IMR-90 (cell line): ENCODE measurements at regions not wholly inside any gene's neighbourhood (a gene's known extent, or its start where the extent isn't known, plus 50 kb on each side); places are given as distances from the start of the nearest gene placed in this dataset.

Experiments used
- ATAC-seq: fragments of 200-7000 bp; cut with Tn5 transposase; 2 replicates; pipeline ENCODE4 v1.9.1; 2020; ENCODE audit warnings: low read depth, mild to moderate bottlenecking, moderate library complexity
- BruUV-seq: library from RNA; stranded (reverse); fragments of 400-500 nt; replicated peaks from 2 replicates; lab custom pipeline; 2021; lab: Mats Ljungman, UMichigan
- CTCF ChIA-PET: fragments of 300-600 bp; formaldehyde crosslinking; extraction: SDS; loops from one replicate; lab custom pipeline; 2021; ENCODE audit warnings: antibody characterized with exemption; lab: Yijun Ruan, JAX
- POLR2A ChIA-PET: fragments of 300-600 bp; sonication (Branson Sonifier 250); formaldehyde crosslinking; loops from one replicate; lab custom pipeline; 2022; ENCODE audit warnings: antibody characterized with exemption; ENCODE audit not compliant: unreplicated experiment; lab: Charles Lee
- DNase-seq: peaks from one replicate; pipeline ENCODE4 v3.0.0; 2013
- H2AFZ ChIP-seq: replicated peaks from 2 replicates; pipeline ENCODE3; 2013; ENCODE audit warnings: low read length, mild to moderate bottlenecking; ENCODE audit not compliant: poor library complexity
- H2AK5ac ChIP-seq: 2 replicates; pipeline ENCODE4 v1.6.1; 2013; ENCODE audit warnings: low read depth, low read length, inconsistent platforms
- H2AK9ac ChIP-seq: replicated peaks from 2 replicates; pipeline ENCODE3; 2013; ENCODE audit warnings: mild to moderate bottlenecking, low read depth, low read length, moderate library complexity; ENCODE audit not compliant: poor library complexity
- H2BK120ac ChIP-seq: 2 replicates; pipeline ENCODE4 v1.6.1; 2013; ENCODE audit warnings: low read depth, low read length, inconsistent platforms
- H2BK15ac ChIP-seq: 3 replicates; pipeline ENCODE4 v1.6.1; 2013; ENCODE audit warnings: low read depth, low read length, inconsistent platforms
- H2BK20ac ChIP-seq: 2 replicates; pipeline ENCODE4 v1.6.1; 2013; ENCODE audit warnings: low read depth, mild to moderate bottlenecking, inconsistent platforms, low read length, moderate library complexity
- H2BK5ac ChIP-seq: 2 replicates; pipeline ENCODE4 v1.6.1; 2013; ENCODE audit warnings: mild to moderate bottlenecking, low read depth, low read length, inconsistent platforms; ENCODE audit not compliant: poor library complexity, severe bottlenecking
- H3K14ac ChIP-seq: replicated peaks from 2 replicates; pipeline ENCODE4 v1.6.1; 2013; ENCODE audit warnings: low read depth, low read length, inconsistent platforms
- H3K18ac ChIP-seq: 2 replicates; pipeline ENCODE4 v1.6.1; 2013; ENCODE audit warnings: low read depth, low read length, control low read depth
- H3K23ac ChIP-seq: 2 replicates; pipeline ENCODE4 v1.6.1; 2013; ENCODE audit warnings: low read depth, low read length, inconsistent platforms
- H3K27ac ChIP-seq: 2 replicates; pipeline ENCODE4 v1.5.1; 2013; ENCODE audit warnings: mild to moderate bottlenecking, control low read depth, low read length; ENCODE audit not compliant: insufficient read depth
- H3K27me3 ChIP-seq: 2 replicates; pipeline ENCODE4 v1.6.1; 2013; ENCODE audit warnings: low read length; ENCODE audit not compliant: control insufficient read depth, insufficient read depth
- H3K36me3 ChIP-seq: 2 replicates; pipeline ENCODE4 v1.6.1; 2013; ENCODE audit warnings: low read length, mixed read lengths; ENCODE audit not compliant: control insufficient read depth, insufficient read depth
- H3K4ac ChIP-seq: 2 replicates; pipeline ENCODE4 v1.6.1; 2013; ENCODE audit warnings: low read depth, low read length, inconsistent platforms
- H3K4me1 ChIP-seq: 2 replicates; pipeline ENCODE4 v1.6.1; 2013; ENCODE audit warnings: low read length, mixed read lengths; ENCODE audit not compliant: control insufficient read depth, insufficient read depth
- H3K4me2 ChIP-seq: 2 replicates; pipeline ENCODE4 v1.6.1; 2013; ENCODE audit warnings: low read depth, mild to moderate bottlenecking, control low read depth, low read length, moderate library complexity
- H3K4me3 ChIP-seq: 2 replicates; pipeline ENCODE4 v1.5.1; 2013; ENCODE audit warnings: low read depth, mild to moderate bottlenecking, control low read depth, low read length, moderate library complexity; ENCODE audit not compliant: insufficient read depth
- H3K56ac ChIP-seq: 2 replicates; pipeline ENCODE4 v1.6.1; 2013; ENCODE audit warnings: low read length, inconsistent platforms; ENCODE audit not compliant: insufficient read depth; ENCODE audit errors: extremely low read depth
- H3K79me1 ChIP-seq, 2 experiments: 2 replicates each; pipeline ENCODE4 v1.6.1; 2013; ENCODE audit warnings: low read length in 2 of 2, inconsistent platforms in 1 of 2, low read depth in 1 of 2
- H3K9ac ChIP-seq: 2 replicates; pipeline ENCODE4 v1.6.1; 2013; ENCODE audit warnings: low read depth, low read length, control low read depth
- H3K9me1 ChIP-seq: 2 replicates; pipeline ENCODE4 v1.6.1; 2013; ENCODE audit warnings: low read length, inconsistent platforms; ENCODE audit not compliant: insufficient read depth
- H3K9me3 ChIP-seq: 2 replicates; pipeline ENCODE4 v1.6.1; 2013; ENCODE audit warnings: low read length; ENCODE audit not compliant: control insufficient read depth, insufficient read depth
- H4K20me1 ChIP-seq: 2 replicates; pipeline ENCODE4 v1.6.1; 2013; ENCODE audit warnings: low read length, inconsistent platforms; ENCODE audit not compliant: insufficient read depth
- H4K5ac ChIP-seq: 2 replicates; pipeline ENCODE4 v1.6.1; 2013; ENCODE audit warnings: mild to moderate bottlenecking, low read depth, low read length, control low read depth
- H4K8ac ChIP-seq, 2 experiments: 2 replicates each; pipeline ENCODE4 v1.6.1; 2013; ENCODE audit warnings: low read depth in 2 of 2, low read length in 2 of 2, control low read depth in 1 of 2, inconsistent platforms in 1 of 2
- H4K91ac ChIP-seq: 2 replicates; pipeline ENCODE4 v1.6.1; 2013; ENCODE audit warnings: low read depth, low read length, inconsistent platforms; ENCODE audit not compliant: insufficient read depth
- BHLHE40 ChIP-seq: fragments of 150-350 bp; IDR thresholded peaks from 2 replicates; pipeline ENCODE4 v1.6.1; 2016; ENCODE audit warnings: mild to moderate bottlenecking, low read depth, low read length
- CEBPB ChIP-seq: IDR thresholded peaks from 2 replicates; pipeline ENCODE4 v1.6.1; 2012; ENCODE audit warnings: low read depth, low read length, improper control_type of control experiment
- CHD1 ChIP-seq: IDR thresholded peaks from 2 replicates; pipeline ENCODE4 v1.6.1; 2012; ENCODE audit warnings: low read depth, low read length, improper control_type of control experiment
- CTCF ChIP-seq: conservative IDR thresholded peaks from 2 replicates; pipeline ENCODE4 v1.5.1; 2012; ENCODE audit warnings: mild to moderate bottlenecking, low read depth, low read length, improper control_type of control experiment
- ELK1 ChIP-seq: fragments of 150-350 bp; IDR thresholded peaks from 2 replicates; pipeline ENCODE4 v1.6.1; 2016; ENCODE audit warnings: low read depth, mild to moderate bottlenecking, low read length, moderate library complexity, borderline replicate concordance
- FOS ChIP-seq: fragments of 150-350 bp; IDR thresholded peaks from 2 replicates; pipeline ENCODE4 v1.6.1; 2016; ENCODE audit warnings: low read depth, low read length
- MAFK ChIP-seq: IDR thresholded peaks from 2 replicates; pipeline ENCODE4 v1.6.1; 2012; ENCODE audit warnings: low read depth, low read length, improper control_type of control experiment
- MAZ ChIP-seq: IDR thresholded peaks from 2 replicates; pipeline ENCODE4 v1.6.1; 2012; ENCODE audit warnings: low read depth, mild to moderate bottlenecking, low read length, improper control_type of control experiment, moderate library complexity, borderline replicate concordance
- MXI1 ChIP-seq: IDR thresholded peaks from 2 replicates; pipeline ENCODE4 v1.6.1; 2012; ENCODE audit warnings: low read depth, mild to moderate bottlenecking, low read length, moderate library complexity, borderline replicate concordance
- NFE2L2 ChIP-seq: fragments of 150-350 bp; IDR thresholded peaks from 2 replicates; pipeline ENCODE4 v1.6.1; 2016; ENCODE audit warnings: low read depth, mild to moderate bottlenecking, low read length
- POLR2A ChIP-seq: IDR thresholded peaks from 2 replicates; pipeline ENCODE4 v1.6.1; 2012; ENCODE audit warnings: mild to moderate bottlenecking, low read depth, low read length
- RAD21 ChIP-seq: IDR thresholded peaks from 2 replicates; pipeline ENCODE4 v1.6.1; 2012; ENCODE audit warnings: low read length, improper control_type of control experiment
- RCOR1 ChIP-seq: IDR thresholded peaks from 2 replicates; pipeline ENCODE4 v1.6.1; 2012; ENCODE audit warnings: mild to moderate bottlenecking, low read length, improper control_type of control experiment; ENCODE audit not compliant: insufficient replicate concordance
- RFX5 ChIP-seq: IDR thresholded peaks from 2 replicates; pipeline ENCODE4 v1.8.0; 2012; ENCODE audit warnings: low read depth, mild to moderate bottlenecking, low read length, moderate library complexity
- SMC3 ChIP-seq: fragments of 150-350 bp; IDR thresholded peaks from 2 replicates; pipeline ENCODE4 v1.6.1; 2016; ENCODE audit warnings: low read depth, mild to moderate bottlenecking, antibody characterized with exemption, low read length, moderate library complexity
- USF2 ChIP-seq: fragments of 150-350 bp; IDR thresholded peaks from 2 replicates; pipeline ENCODE4 v1.6.1; 2017; ENCODE audit warnings: mild to moderate bottlenecking, antibody characterized with exemption, low read length, low read depth
- WGBS, 2 experiments: methylation state at CpG; one replicate each; pipeline versions ENCODE4 v1.1.5 to v1.1.7; 2013; ENCODE audit warnings: missing lambda C conversion rate in 2 of 2; ENCODE audit not compliant: insufficient read length in 1 of 2; ENCODE audit errors: extremely low coverage in 2 of 2; 5-methylcytosine and 5-hydroxymethylcytosine counted together
- dilution Hi-C: fragments of 300-500 bp; cut with HindIII; formaldehyde crosslinking; loops from one replicate; pipeline ENCODE4 v1.14.3; 2018; ENCODE audit warnings: low sequenced_read_pairs; ENCODE audit not compliant: unreplicated experiment
- in situ Hi-C: fragments of 300-500 bp; cut with MboI; formaldehyde crosslinking; loops from 3 replicates; pipeline ENCODE4 v1.14.3; 2019; ENCODE audit warnings: low sequenced_read_pairs, inconsistent platforms, mixed read lengths
- intact Hi-C: fragments of 100-400 bp; cut with micrococcal nuclease; formaldehyde crosslinking; loops from 2 replicates; pipeline ENCODE4 v1.10.0; 2022

GRCh38 chr11:70778883-70779282, 380.6 kb downstream of the CTTN start:
- Histone ChIP-seq H3K9me3 (no peaks in the 10 kb centered on the region), H3K4me3 (no peak overlapping the region), H2BK20ac (no peak overlapping the region), H3K27ac (no peak overlapping the region), H3K9ac (no peak overlapping the region), H3K4me1 (no peaks in the 10 kb centered on the region), H2AK9ac (no peak overlapping the region), H3K4ac (no peak overlapping the region), H2BK15ac (no peak overlapping the region), H3K9me1 (no peaks in the 10 kb centered on the region), H3K27me3 (no peaks in the 10 kb centered on the region), H3K36me3 (no peaks in the 10 kb centered on the region), H4K8ac (no peak overlapping the region), H4K5ac (no peak overlapping the region), H3K23ac (no peak overlapping the region), H3K4me2 (no peak overlapping the region), H2BK5ac (no peak overlapping the region), H2BK120ac (no peak overlapping the region), H2AK5ac (no peak overlapping the region), H4K20me1 (no peaks in the 10 kb centered on the region; the same call in 1 of the 2 replicates), H3K56ac (no peak overlapping the region), H3K14ac (no peak overlapping the region), H3K79me1 (no peaks in the 10 kb centered on the region), H2AFZ (no peak overlapping the region), H3K18ac (no peak overlapping the region), H4K91ac (no peak overlapping the region)
- DNase-seq (no peak), ATAC-seq (peak; percentile 11; the same call in 1 of the 2 replicates)
- ChIA-PET CTCF (no interaction called here), POLR2A (interaction anchor here (0.5 kb wide), 1 partner anchor 743 kb away, joined by 5 read pairs; no protein-coding TSS in a partner anchor)
- WGBS, 2 experiments = no CpG with 5 or more reads among the region's 7 CpGs
- intact Hi-C loops (no loop called here), in situ Hi-C loops (no loop called here), dilution Hi-C loops (no loop called here)
- TF ChIP-seq MAFK (no peak), FOS (no peak), RFX5 (no peak), BHLHE40 (no peak), SMC3 (no peak), MXI1 (no peak), ELK1 (no peak), MAZ (no peak), CEBPB (no peak), POLR2A (no peak), CTCF (no peak), RAD21 (no peak), RCOR1 (no peak), CHD1 (no peak), NFE2L2 (no peak), USF2 (no peak)
- no TSS peak for BruUV-seq
